Esophagus muscularis mucosa (tissue), 4 donors: ENCODE measurements at regions not wholly inside any gene's neighbourhood (a gene's known extent, or its start where the extent isn't known, plus 50 kb on each side); places are given as distances from the start of the nearest gene placed in this dataset.

Experiments
- DNase-seq: peaks from one replicate; pipeline ENCODE4 v3.0.0-alpha.2; 2017; ENCODE audit errors: extremely low spot score
- H3K27ac ChIP-seq, 4 donors: fragments of 200-600 bp; sonication (generic); replicated peaks in 1 of 4; 1 replicate in 3 of 4; 2 replicates in 1 of 4; pipeline ENCODE4 v1.5.1; 2016 to 2019; ENCODE audit warnings: mild to moderate bottlenecking in 1 of 4
- H3K27me3 ChIP-seq, 4 donors: fragments of 200-600 bp; sonication (generic); one replicate each; pipeline versions ENCODE4 v1.5.1 to v1.6.0; 2016 to 2019
- H3K36me3 ChIP-seq, 4 donors: fragments of 200-600 bp; sonication (generic); one replicate each; pipeline ENCODE4 v1.5.1; 2016 to 2019
- H3K4me1 ChIP-seq, 4 donors: fragments of 200-600 bp; sonication (generic); one replicate each; pipeline ENCODE4 v1.5.1; 2016 to 2019
- H3K4me3 ChIP-seq, 4 donors: fragments of 200-600 bp; sonication (generic); 1 replicate in 2 of 4; 2 replicates in 2 of 4; pipeline ENCODE4 v1.5.1; 2016 to 2019; ENCODE audit warnings: mild to moderate bottlenecking in 4 of 4, moderate library complexity in 1 of 4
- H3K9me3 ChIP-seq, 4 donors: fragments of 200-600 bp; sonication (generic); 1 replicate in 3 of 4; 2 replicates in 1 of 4; pipeline ENCODE4 v1.5.1; 2016 to 2019
- EP300 ChIP-seq: sonication (generic); formaldehyde crosslinking; IDR thresholded peaks from one replicate; pipeline ENCODE4 v1.6.1; 2017; ENCODE audit warnings: antibody characterized with exemption
- POLR2A ChIP-seq: fragments of 450-650 bp; IDR thresholded peaks from one replicate; pipeline ENCODE4 v1.6.1; 2017; ENCODE audit warnings: antibody characterized with exemption, moderate library complexity, mild to moderate bottlenecking, low read depth
- POLR2AphosphoS5 ChIP-seq, 2 donors: sonication (generic); formaldehyde crosslinking; IDR thresholded peaks; one replicate each; pipeline ENCODE4 v1.6.1; 2017; ENCODE audit warnings: antibody characterized with exemption in 2 of 2
- WGBS: methylation state at CpG from one replicate; pipeline ENCODE4 v1.1.5; 2018; 5-methylcytosine and 5-hydroxymethylcytosine counted together
- intact Hi-C: fragments of 100-400 bp; cut with DNase I; formaldehyde crosslinking; loops from one replicate; pipeline ENCODE4 v1.15.1; 2023
- TF ChIP-seq, protein P1 (sequence below), 3 experiments: fragments of 200-600 bp in 2 of 3; fragments of 450-650 bp in 1 of 3; sonication (generic) in 2 of 3; IDR thresholded peaks; one replicate each; pipeline ENCODE4 v1.5.1; 2017 to 2019; ENCODE audit warnings: antibody characterized with exemption in 3 of 3, mild to moderate bottlenecking in 2 of 3, moderate library complexity in 1 of 3

DNA sequence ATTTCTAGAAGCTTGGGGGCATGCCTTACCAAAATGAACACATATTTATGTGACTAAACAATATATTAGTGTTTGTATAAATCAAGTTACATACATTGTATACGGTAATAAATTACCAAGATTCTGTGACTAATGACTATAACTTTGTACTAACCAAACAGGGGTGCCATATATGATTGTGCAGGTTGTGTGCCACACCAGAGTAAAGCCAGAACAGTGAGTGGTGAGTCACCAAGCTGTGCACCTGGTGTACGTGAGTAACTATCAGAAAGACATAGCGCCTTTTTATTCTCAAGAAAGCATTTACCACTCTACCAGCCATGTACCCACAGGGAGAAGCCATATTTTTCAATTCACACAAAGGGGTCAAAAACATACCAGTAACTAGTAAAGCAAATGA is 453.2 kb upstream of the PIK3C3 start:
- Histone ChIP-seq H3K36me3 (no peaks in the 10 kb centered on the region), H3K27me3 (no peaks in the 10 kb centered on the region), H3K4me3 (no peak overlapping the region), H3K9me3 (no peaks in the 10 kb centered on the region), H3K4me1 (no peaks in the 10 kb centered on the region), H3K27ac (no peak overlapping the region)
- no peak for TF ChIP-seq POLR2A
- no peak for TF ChIP-seq POLR2AphosphoS5 (IDR thresholded peaks at IDR 0.05)
- TF ChIP-seq EP300 = no peak
- TF ChIP-seq, protein P1, sequence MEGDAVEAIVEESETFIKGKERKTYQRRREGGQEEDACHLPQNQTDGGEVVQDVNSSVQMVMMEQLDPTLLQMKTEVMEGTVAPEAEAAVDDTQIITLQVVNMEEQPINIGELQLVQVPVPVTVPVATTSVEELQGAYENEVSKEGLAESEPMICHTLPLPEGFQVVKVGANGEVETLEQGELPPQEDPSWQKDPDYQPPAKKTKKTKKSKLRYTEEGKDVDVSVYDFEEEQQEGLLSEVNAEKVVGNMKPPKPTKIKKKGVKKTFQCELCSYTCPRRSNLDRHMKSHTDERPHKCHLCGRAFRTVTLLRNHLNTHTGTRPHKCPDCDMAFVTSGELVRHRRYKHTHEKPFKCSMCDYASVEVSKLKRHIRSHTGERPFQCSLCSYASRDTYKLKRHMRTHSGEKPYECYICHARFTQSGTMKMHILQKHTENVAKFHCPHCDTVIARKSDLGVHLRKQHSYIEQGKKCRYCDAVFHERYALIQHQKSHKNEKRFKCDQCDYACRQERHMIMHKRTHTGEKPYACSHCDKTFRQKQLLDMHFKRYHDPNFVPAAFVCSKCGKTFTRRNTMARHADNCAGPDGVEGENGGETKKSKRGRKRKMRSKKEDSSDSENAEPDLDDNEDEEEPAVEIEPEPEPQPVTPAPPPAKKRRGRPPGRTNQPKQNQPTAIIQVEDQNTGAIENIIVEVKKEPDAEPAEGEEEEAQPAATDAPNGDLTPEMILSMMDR (IDR thresholded peaks at IDR 0.05) = no peak
- intact Hi-C loops = no loop called here
- no peak for DNase-seq
- 97% methylated on average over 3 of the region's 3 CpGs for WGBS

DNA sequence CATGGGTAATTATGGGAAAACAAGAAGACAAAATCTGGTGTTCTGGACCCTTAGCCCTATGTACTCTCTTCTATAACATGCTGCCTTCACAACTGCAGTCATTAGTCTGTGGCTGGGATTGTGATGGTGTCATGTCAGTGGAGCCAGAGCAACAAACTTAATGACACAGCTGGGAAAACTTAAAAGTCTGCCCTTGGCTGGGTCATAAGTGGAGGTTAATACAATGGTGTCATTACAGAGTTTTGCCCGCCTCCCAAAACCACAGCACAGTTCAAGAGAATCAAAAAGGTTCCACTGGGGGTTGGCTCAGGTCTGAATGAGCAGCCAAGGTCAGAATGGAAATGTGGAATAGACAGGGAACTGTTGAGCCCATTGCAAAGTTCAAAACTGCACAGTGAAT is 455.7 kb upstream of the PIK3C3 start:
- Histone ChIP-seq H3K4me3 (no peak overlapping the region), H3K9me3 (no peaks in the 10 kb centered on the region), H3K27me3 (no peaks in the 10 kb centered on the region), H3K36me3 (no peaks in the 10 kb centered on the region), H3K27ac (no peak overlapping the region), H3K4me1 (no peaks in the 10 kb centered on the region)
- 86% methylated on average over 1 of the region's 1 CpG for WGBS
- intact Hi-C loops = no loop called here
- no peak for DNase-seq
- TF ChIP-seq POLR2A = no peak
- TF ChIP-seq POLR2AphosphoS5 (IDR thresholded peaks at IDR 0.05) = no peak
- TF ChIP-seq EP300 = no peak
- TF ChIP-seq, protein P1 (IDR thresholded peaks at IDR 0.05) = no peak

DNA sequence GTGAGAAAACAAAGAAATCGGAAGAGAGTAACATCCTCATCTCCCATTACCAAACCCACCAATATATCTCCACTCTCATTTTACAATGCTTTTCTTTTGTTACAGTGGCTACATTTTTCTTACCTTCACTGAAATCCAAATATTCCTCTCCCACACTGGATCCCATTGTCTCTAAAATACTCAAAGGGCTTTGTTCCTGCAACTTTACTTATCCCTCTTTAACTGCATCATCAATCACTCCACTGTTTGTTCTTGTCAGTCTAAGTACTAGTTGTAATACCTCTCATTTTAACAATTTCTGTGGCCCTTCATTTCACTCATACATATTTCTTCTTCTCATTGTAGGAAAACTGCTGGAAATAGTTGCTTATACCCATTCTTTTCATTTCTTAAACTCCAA is 464.2 kb upstream of the PIK3C3 start:
- H3K27ac ChIP-seq = no peak overlapping the region
- intact Hi-C loops = no loop called here
- no peaks in the 10 kb centered on the region for H3K36me3 ChIP-seq
- DNase-seq = no peak
- TF ChIP-seq EP300 (no peak), POLR2A (no peak), POLR2AphosphoS5 (IDR thresholded peaks at IDR 0.05) (no peak)
- TF ChIP-seq, protein P1 (IDR thresholded peaks at IDR 0.05) = no peak
- no peaks in the 10 kb centered on the region for H3K4me1 ChIP-seq
- H3K27me3 ChIP-seq = no peaks in the 10 kb centered on the region
- H3K4me3 ChIP-seq = no peak overlapping the region
- 86% methylated on average over 1 of the region's 1 CpG for WGBS
- H3K9me3 ChIP-seq = no peaks in the 10 kb centered on the region

DNA sequence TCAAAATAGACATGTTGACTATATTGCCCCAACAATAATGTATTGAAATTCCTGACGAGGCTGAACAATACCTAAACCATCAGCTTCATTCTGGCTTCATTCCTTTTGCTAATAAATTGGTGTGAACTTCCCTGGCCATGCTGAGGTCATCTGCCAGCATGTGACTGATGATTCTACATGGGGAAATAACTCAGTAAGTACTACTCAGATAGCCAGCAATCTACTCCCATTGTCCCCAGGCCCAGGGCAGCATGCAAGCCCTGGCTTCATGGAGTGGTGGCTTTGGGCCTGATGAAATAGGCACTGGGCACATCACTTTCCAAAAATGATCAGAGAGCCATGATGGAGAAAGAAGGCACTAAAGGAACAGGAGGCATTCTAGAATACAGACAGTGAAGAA is 468.5 kb upstream of the PIK3C3 start:
- intact Hi-C loops = no loop called here
- Histone ChIP-seq H3K4me3 (no peak overlapping the region), H3K27ac (no peak overlapping the region), H3K36me3 (no peaks in the 10 kb centered on the region), H3K27me3 (no peaks in the 10 kb centered on the region), H3K4me1 (no peaks in the 10 kb centered on the region), H3K9me3 (no peaks in the 10 kb centered on the region)
- DNase-seq = no peak
- TF ChIP-seq, protein P1 (IDR thresholded peaks at IDR 0.05) = no peak
- no peak for TF ChIP-seq POLR2A
- no peak for TF ChIP-seq POLR2AphosphoS5 (IDR thresholded peaks at IDR 0.05)
- WGBS = 27% methylated on average over 1 of the region's 1 CpG

DNA sequence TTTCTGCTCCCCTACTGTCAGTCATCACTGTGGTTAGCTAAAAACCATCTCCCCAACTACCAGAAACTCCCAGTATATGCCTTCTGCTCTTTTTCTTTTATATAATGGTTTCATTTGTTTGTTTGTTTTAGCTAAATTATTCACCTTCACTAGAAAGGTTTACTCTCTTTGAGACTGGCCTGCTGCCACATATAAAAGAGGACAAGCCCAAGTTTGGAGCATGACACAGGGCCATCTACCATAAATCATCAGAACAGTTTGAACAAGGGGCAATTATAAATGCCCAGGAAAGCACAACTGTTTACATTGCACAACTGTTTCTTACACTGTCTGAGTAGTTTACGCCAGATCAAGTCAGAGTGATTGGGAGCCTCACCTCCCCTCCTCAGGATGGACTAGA is 471.0 kb upstream of the PIK3C3 start:
- intact Hi-C loops = no loop called here

More for the DNA sequence above, 471.0 kb upstream of the PIK3C3 start:
- Histone ChIP-seq H3K4me3 (no peak overlapping the region), H3K27me3 (no peaks in the 10 kb centered on the region), H3K4me1 (no peaks in the 10 kb centered on the region), H3K9me3 (no peaks in the 10 kb centered on the region), H3K36me3 (no peaks in the 10 kb centered on the region), H3K27ac (no peak overlapping the region)
- 75% methylated on average over 1 of the region's 1 CpG for WGBS
- DNase-seq = no peak
- TF ChIP-seq POLR2A = no peak
- TF ChIP-seq, protein P1 (IDR thresholded peaks at IDR 0.05) = no peak
- TF ChIP-seq POLR2AphosphoS5 (IDR thresholded peaks at IDR 0.05) = no peak
- TF ChIP-seq EP300 = no peak
